Fibroblast of mammary gland (primary cell): ENCODE measurements at regions not wholly inside any gene's neighbourhood (a gene's known extent, or its start where the extent isn't known, plus 50 kb on each side); places are given as distances from the start of the nearest gene placed in this dataset.

Source experiments
- DNase-seq: peaks from one replicate; pipeline ENCODE4 v3.0.0-alpha.2; 2010; ENCODE audit warnings: low read depth
- H3K4me3 ChIP-seq: 2 replicates; pipeline ENCODE4 v1.5.1; 2011; ENCODE audit warnings: low read depth, mild to moderate bottlenecking, low read length, moderate library complexity; ENCODE audit not compliant: control insufficient read depth
- TF ChIP-seq, protein P1 (sequence below): conservative IDR thresholded peaks from 2 replicates; pipeline ENCODE4 v1.5.1; 2011; ENCODE audit warnings: low read depth, low read length, inconsistent platforms; ENCODE audit not compliant: control insufficient read depth, insufficient read depth

DNA sequence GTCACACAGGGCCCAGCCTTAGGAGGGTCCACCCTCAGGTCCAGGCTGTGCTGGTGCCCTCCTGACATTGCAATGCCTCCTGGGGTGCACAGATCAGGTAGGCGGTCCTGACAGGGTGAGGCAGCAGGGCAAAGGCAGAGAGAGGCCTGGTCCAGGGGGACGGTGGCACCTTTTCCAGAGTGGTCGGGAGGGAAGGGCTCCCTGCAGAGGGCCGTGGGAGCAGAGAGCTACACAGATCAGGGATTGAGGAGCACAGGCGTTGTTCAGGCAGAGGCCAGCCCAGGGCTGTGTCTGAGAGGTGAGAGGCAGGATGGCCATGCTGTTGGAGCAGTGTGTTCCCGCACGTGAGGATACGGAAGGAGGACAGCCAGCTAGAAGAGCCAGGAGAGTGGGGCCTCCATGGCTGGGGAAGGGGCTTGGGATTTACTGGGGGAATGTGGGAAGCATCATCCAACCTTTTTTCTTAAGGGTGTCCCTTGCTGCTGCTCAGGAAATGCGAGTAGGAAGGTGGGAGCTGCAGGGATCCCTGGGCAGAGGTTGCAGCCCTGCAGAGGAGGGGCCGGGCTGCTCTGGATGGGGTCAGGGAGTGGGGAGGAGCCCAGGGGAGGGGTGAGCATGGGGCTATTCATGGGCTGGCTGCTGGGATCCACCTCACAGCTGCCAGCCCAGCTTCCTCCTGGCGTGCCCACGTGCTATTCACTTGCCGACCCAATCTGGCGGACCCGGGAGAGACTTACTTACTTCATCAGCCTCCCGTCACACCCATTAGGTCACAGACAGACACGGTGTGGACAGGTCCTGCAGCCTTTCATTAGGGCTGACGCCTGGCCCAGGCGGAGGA is 1516.4 kb downstream of the TBC1D22A start:
- DNase-seq = no peak

GRCh38 chr22:48277868-48278581 is 1515.6 kb downstream of the TBC1D22A start:
- TF ChIP-seq, protein P1, sequence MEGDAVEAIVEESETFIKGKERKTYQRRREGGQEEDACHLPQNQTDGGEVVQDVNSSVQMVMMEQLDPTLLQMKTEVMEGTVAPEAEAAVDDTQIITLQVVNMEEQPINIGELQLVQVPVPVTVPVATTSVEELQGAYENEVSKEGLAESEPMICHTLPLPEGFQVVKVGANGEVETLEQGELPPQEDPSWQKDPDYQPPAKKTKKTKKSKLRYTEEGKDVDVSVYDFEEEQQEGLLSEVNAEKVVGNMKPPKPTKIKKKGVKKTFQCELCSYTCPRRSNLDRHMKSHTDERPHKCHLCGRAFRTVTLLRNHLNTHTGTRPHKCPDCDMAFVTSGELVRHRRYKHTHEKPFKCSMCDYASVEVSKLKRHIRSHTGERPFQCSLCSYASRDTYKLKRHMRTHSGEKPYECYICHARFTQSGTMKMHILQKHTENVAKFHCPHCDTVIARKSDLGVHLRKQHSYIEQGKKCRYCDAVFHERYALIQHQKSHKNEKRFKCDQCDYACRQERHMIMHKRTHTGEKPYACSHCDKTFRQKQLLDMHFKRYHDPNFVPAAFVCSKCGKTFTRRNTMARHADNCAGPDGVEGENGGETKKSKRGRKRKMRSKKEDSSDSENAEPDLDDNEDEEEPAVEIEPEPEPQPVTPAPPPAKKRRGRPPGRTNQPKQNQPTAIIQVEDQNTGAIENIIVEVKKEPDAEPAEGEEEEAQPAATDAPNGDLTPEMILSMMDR = no peak
- no peak for DNase-seq
- H3K4me3 ChIP-seq = no peak overlapping the region

More for the DNA sequence above, 1516.4 kb downstream of the TBC1D22A start:
- TF ChIP-seq, protein P1 = no peak
- no peak overlapping the region for H3K4me3 ChIP-seq

- H3K4me3 ChIP-seq = no peak overlapping the region
- DNase-seq = no peak
- TF ChIP-seq, protein P1 = no peak
These were observed 1514.8 kb downstream of the TBC1D22A start for GRCh38 chr22:48276994-48277867.

DNA sequence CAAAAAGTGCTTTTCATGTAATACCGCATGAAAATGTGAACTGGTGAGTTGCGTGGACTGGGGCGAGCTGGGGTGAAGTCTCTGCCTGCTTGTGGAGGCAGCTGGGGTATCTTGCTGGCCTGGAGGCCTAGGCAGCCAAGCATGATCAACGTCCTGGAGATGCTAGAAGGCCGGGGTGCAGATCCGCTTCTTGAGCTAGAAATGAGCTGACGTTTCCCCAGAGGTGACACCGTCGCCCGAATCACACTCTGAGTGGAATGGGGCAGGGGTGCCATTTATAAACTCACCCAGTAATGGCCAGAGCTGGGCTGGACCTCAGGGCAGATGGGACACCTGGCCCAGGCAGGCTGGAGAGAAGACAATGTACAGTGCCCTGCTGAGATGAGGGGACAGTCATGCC is 1513.0 kb downstream of the TBC1D22A start:
- TF ChIP-seq, protein P1 = no peak
- no peak for DNase-seq

DNA sequence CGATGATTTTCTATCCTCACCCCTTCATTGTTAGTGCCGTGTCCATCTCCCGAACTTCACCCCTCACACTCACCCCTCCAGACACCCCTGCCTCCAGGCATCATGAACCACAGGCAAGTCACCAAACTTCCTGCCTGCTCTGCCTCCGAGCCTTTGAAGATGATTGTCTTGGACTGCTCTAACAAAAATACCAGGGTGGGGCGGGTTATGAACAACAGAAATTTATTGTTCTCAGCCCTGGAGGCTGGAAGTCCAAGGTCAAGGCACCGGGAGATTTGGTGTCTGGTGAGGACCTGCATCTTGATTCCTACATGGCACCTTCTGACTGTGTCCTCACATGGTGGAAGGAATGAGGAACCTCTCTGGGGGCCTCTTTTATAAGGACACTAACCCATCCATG is 1508.3 kb downstream of the TBC1D22A start:
- TF ChIP-seq, protein P1 = no peak
- DNase-seq = no peak
- no peak overlapping the region for H3K4me3 ChIP-seq

More for the DNA sequence above, 1513.0 kb downstream of the TBC1D22A start:
- no peak overlapping the region for H3K4me3 ChIP-seq
